ENCODE measurements at regions not wholly inside any gene's neighbourhood (a gene's known extent, or its start where the extent isn't known, plus 50 kb on each side); places are given as distances from the start of the nearest gene placed in this dataset.
A peak's percentile ranks its signal among the peaks of the same experiment; 100 is the strongest.

- Histone ChIP-seq H3K9me3 (peaks cover 0 to 7% of the 10 kb centered on the region in 2 donors), H3K27me3 (no peaks in the 10 kb centered on the region), H3K27ac (peak overlapping the region in 1 of 2 donors; percentile 16), H3K4me3 (no peak overlapping the region), H3K4me1 (peaks cover 0 to 12% of the 10 kb centered on the region in 2 donors), H3K36me3 (no peaks in the 10 kb centered on the region)
- no peak for DNase-seq (ENCODE audit: low spot score)
- no peak for TF ChIP-seq CTCF (IDR thresholded peaks at IDR 0.05)
These were observed 113.3 kb downstream of the SNX18 start for GRCh38 chr5:54630738-54631359.

GRCh38 chr5:54629115-54629514 lies 111.6 kb downstream of the SNX18 start:
- peaks cover 0 to 12% of the 10 kb centered on the region in 2 donors for H3K4me1 ChIP-seq
- no peak for TF ChIP-seq CTCF (IDR thresholded peaks at IDR 0.05)
- H3K9me3 ChIP-seq, result peaks cover 0 to 7% of the 10 kb centered on the region in 2 donors
- no peaks in the 10 kb centered on the region for H3K27me3 ChIP-seq
- no peak overlapping the region for H3K27ac ChIP-seq
- H3K36me3 ChIP-seq, result no peaks in the 10 kb centered on the region
- no peak overlapping the region for H3K4me3 ChIP-seq
- DNase-seq (ENCODE audit: low spot score), result no peak

GRCh38 chr5:54628050-54628449 lies 110.5 kb downstream of the SNX18 start:
- no peak for DNase-seq (ENCODE audit: low spot score)
- TF ChIP-seq CTCF (IDR thresholded peaks at IDR 0.05), result no peak

DNA sequence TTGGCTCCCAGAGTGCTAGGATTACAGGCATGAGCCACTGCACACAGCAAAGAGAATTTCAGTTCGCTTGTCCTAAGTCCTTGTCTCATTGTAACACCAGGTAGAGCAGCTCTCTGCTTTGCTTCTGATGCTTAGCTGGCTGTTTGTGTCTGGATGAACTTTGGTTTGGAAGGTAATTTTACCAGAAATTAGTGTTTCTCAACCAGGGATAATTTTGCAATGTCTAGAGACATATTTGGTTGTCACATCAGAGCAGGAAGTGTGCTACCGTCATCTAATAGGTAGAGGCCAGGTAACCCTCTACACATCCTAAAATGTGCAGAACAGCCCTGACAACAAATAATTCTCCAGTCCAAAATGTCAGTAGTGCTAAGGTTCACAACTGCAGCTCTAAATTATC lies 108.8 kb downstream of the SNX18 start:
- H3K27me3 ChIP-seq, result no peaks in the 10 kb centered on the region
- H3K27ac ChIP-seq, result no peak overlapping the region
- DNase-seq (ENCODE audit: low spot score), result no peak
- H3K4me3 ChIP-seq, result no peak overlapping the region
- no peaks in the 10 kb centered on the region for H3K36me3 ChIP-seq
- H3K4me1 ChIP-seq, result no peaks in the 10 kb centered on the region
- no peak for TF ChIP-seq CTCF (IDR thresholded peaks at IDR 0.05)
- H3K9me3 ChIP-seq, result peaks cover 0 to 13% of the 10 kb centered on the region in 2 donors

More at GRCh38 chr5:54628050-54628449, 110.5 kb downstream of the SNX18 start:
- peaks cover 0 to 11% of the 10 kb centered on the region in 2 donors for H3K9me3 ChIP-seq
- H3K27ac ChIP-seq, result no peak overlapping the region
- H3K27me3 ChIP-seq, result no peaks in the 10 kb centered on the region
- H3K36me3 ChIP-seq, result no peaks in the 10 kb centered on the region
- H3K4me3 ChIP-seq, result no peak overlapping the region
- peaks cover 0 to 12% of the 10 kb centered on the region in 2 donors for H3K4me1 ChIP-seq

DNA sequence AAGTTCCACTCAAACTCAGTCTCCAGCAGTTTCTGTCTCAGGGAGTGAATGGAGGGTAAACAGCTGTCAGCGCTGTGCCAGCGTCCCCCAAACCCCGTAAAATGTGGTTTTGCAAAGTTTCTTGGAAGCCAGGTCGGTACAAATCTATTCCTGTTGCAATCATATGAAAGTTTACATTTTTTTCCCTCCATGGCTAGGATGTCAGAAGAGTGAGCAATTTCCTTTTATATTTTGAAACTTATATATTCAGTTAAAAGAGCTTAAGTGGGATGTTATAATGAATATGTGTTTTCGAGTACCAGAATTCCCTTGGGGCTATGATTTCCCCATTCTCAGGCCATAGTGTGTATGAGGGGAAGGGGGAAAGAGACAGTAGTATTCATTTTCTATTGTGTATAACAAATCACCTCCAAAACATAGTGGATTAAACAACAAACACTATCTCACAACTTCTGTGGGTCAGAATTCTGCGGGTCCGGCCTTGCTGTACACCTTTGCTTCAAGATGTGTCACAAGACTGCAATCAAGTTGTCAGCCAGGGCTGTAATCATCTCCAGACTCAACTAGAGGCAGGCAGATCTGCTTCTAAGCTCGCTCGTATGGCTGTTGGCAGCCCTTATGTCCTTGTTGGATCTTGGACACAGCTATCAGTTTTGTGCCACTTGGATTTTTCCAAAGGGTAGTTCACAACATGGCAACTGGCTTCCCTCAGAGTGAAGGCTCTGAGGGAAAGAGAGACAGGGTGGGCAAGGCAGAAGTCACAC lies 107.4 kb downstream of the SNX18 start:
- H3K36me3 ChIP-seq, result no peaks in the 10 kb centered on the region
- H3K4me1 ChIP-seq, result no peaks in the 10 kb centered on the region
- peaks cover 0 to 12% of the 10 kb centered on the region in 2 donors for H3K9me3 ChIP-seq
- H3K4me3 ChIP-seq, result no peak overlapping the region
- H3K27ac ChIP-seq, result no peak overlapping the region
- no peak for TF ChIP-seq CTCF (IDR thresholded peaks at IDR 0.05)
- DNase-seq (ENCODE audit: low spot score), result no peak
- H3K27me3 ChIP-seq, result no peaks in the 10 kb centered on the region

All from right atrium auricular region (tissue), 2 donors.